A549 (cell line): ENCODE measurements at regions not wholly inside any gene's neighbourhood (a gene's known extent, or its start where the extent isn't known, plus 50 kb on each side); places are given as distances from the start of the nearest gene placed in this dataset.

Source experiments
- ATAC-seq, 2 experiments: fragments of 200-7000 bp in 1 of 2; fragments of >200 bp in 1 of 2; cut with Nextera tagmentation in 1 of 2; cut with Tn5 transposase in 1 of 2; 3 replicates each; pipeline versions ENCODE4 v1.8.0 to v1.9.1; 2018 to 2020; ENCODE audit warnings: mild to moderate bottlenecking in 1 of 2, moderate library complexity in 1 of 2
- CTCF ChIA-PET: fragments of 300-600 bp; sonication (Branson Sonifier 250); formaldehyde crosslinking; extraction: SDS; loops from one replicate; lab custom pipeline; 2021; ENCODE audit warnings: antibody characterized with exemption, inconsistent platforms; lab: Yijun Ruan, JAX
- POLR2A ChIA-PET: fragments of 350-600 bp; formaldehyde crosslinking; extraction: SDS; loops from one replicate; lab custom pipeline; 2021; ENCODE audit warnings: antibody characterized with exemption, inconsistent platforms; lab: Yijun Ruan, JAX
- DNase-seq, 2 experiments: peaks; one replicate each; pipeline versions ENCODE4 v3.0.0 to v3.0.0-alpha.2; 2011 to 2016; ENCODE audit warnings: low read depth in 1 of 2, low spot score in 1 of 2
- FAIRE-seq: peaks from 2 replicates; lab custom pipeline; 2011; peaks lifted over from hg19 to GRCh38; lab: Jason Lieb, UNC
- H3K27ac ChIP-seq, 2 experiments: fragments of >200 bp; sonication (Bioruptor Twin); formaldehyde crosslinking; 3 replicates each; pipeline ENCODE4 v1.5.1; 2016 to 2017
- H3K4me1 ChIP-seq: fragments of >200 bp; sonication (Bioruptor Twin); formaldehyde crosslinking; 3 replicates; pipeline ENCODE4 v1.6.1; 2016
- H3K4me2 ChIP-seq: fragments of >200 bp; sonication (Bioruptor Twin); formaldehyde crosslinking; 3 replicates; pipeline ENCODE4 v1.6.1; 2016
- H3K4me3 ChIP-seq: fragments of >200 bp; sonication (Bioruptor Twin); formaldehyde crosslinking; 3 replicates; pipeline ENCODE4 v1.5.1; 2016
- H3K9me3 ChIP-seq: fragments of >200 bp; sonication (Bioruptor Twin); formaldehyde crosslinking; 3 replicates; pipeline ENCODE4 v1.6.1; 2016
- BCL3 ChIP-seq: fragments of >200 bp; sonication (Bioruptor Twin); formaldehyde crosslinking; IDR thresholded peaks from 3 replicates; pipeline ENCODE4 v1.6.1; 2016
- CBX2 ChIP-seq: fragments of 200-600 bp; sonication (generic); IDR thresholded peaks from 2 replicates; pipeline ENCODE4 v1.6.1; 2016; ENCODE audit warnings: low read depth, mild to moderate bottlenecking, borderline replicate concordance
- EHF ChIP-seq: fragments of 250-450 bp; sonication (Bioruptor Pico); IDR thresholded peaks from 2 replicates; pipeline ENCODE4 v1.5.0; 2020; ENCODE audit warnings: mild to moderate bottlenecking
- EP300 ChIP-seq, 2 experiments: fragments of >200 bp; sonication (Bioruptor Twin); formaldehyde crosslinking; IDR thresholded peaks; 2 replicates in 1 of 2; 3 replicates in 1 of 2; pipeline ENCODE4 v1.6.1; 2016 to 2017
- ESRRA ChIP-seq: fragments of 150-350 bp; IDR thresholded peaks from 2 replicates; pipeline ENCODE4 v1.6.1; 2014; ENCODE audit warnings: mild to moderate bottlenecking, low read length, borderline replicate concordance
- FOSB ChIP-seq: fragments of 250-450 bp; sonication (Bioruptor Pico); IDR thresholded peaks from 2 replicates; pipeline ENCODE4 v1.5.0; 2020; ENCODE audit warnings: mild to moderate bottlenecking, moderate library complexity
- FOXS1 ChIP-seq: fragments of 250-450 bp; sonication (Bioruptor Pico); IDR thresholded peaks from 2 replicates; pipeline ENCODE4 v1.5.0; 2020; ENCODE audit warnings: mild to moderate bottlenecking, moderate library complexity
- HOXA7 ChIP-seq: fragments of 250-450 bp; sonication (Bioruptor Pico); IDR thresholded peaks from 2 replicates; pipeline ENCODE4 v1.5.0; 2020; ENCODE audit warnings: mild to moderate bottlenecking, moderate library complexity
- NFE2L2 ChIP-seq: fragments of 150-350 bp; conservative IDR thresholded peaks from 2 replicates; pipeline ENCODE4 v1.6.1; 2014; ENCODE audit warnings: low read length
- NR3C1 ChIP-seq: fragments of >200 bp; sonication (Bioruptor Twin); formaldehyde crosslinking; IDR thresholded peaks from 3 replicates; pipeline ENCODE4 v1.6.1; 2017
- PHF8 ChIP-seq: fragments of 200-600 bp; sonication (generic); IDR thresholded peaks from 2 replicates; pipeline ENCODE4 v1.6.1; 2016; ENCODE audit warnings: low read depth, mild to moderate bottlenecking, antibody characterized with exemption, moderate library complexity, borderline replicate concordance
- RFX5 ChIP-seq: fragments of 450-650 bp; IDR thresholded peaks from 2 replicates; pipeline ENCODE4 v1.7.1; 2014; ENCODE audit warnings: antibody characterized with exemption, mild to moderate bottlenecking, moderate library complexity
- RNF2 ChIP-seq: fragments of 200-600 bp; sonication (generic); IDR thresholded peaks from 2 replicates; pipeline ENCODE4 v1.6.1; 2016; ENCODE audit warnings: low read depth, mild to moderate bottlenecking, antibody characterized with exemption, moderate library complexity, borderline replicate concordance
- SMC3 ChIP-seq: fragments of >200 bp; sonication (Bioruptor Twin); formaldehyde crosslinking; IDR thresholded peaks from 3 replicates; pipeline ENCODE4 v1.6.1; 2018; ENCODE audit warnings: inconsistent platforms
- TFCP2L1 ChIP-seq: fragments of 250-450 bp; sonication (Bioruptor Pico); IDR thresholded peaks from 2 replicates; pipeline ENCODE4 v1.5.0; 2021; ENCODE audit warnings: mild to moderate bottlenecking
- USF2 ChIP-seq: fragments of 450-650 bp; IDR thresholded peaks from 2 replicates; pipeline ENCODE4 v1.6.1; 2014; ENCODE audit warnings: antibody characterized with exemption
- WGBS: methylation state at CpG from one replicate; pipeline ENCODE4 v1.1.6; 2017; ENCODE audit errors: missing lambda C conversion rate; 5-methylcytosine and 5-hydroxymethylcytosine counted together
- TF ChIP-seq, protein P1 (sequence below): fragments of >200 bp; sonication (Bioruptor Twin); formaldehyde crosslinking; IDR thresholded peaks from 3 replicates; pipeline ENCODE4 v1.5.1; 2016
- TF ChIP-seq, protein P2 (sequence below): IDR thresholded peaks from 2 replicates; pipeline ENCODE4 v1.6.1; 2012; ENCODE audit warnings: low read depth, borderline replicate concordance
- TF ChIP-seq, protein P3 (sequence below): fragments of >200 bp; sonication (Bioruptor Twin); formaldehyde crosslinking; IDR thresholded peaks from 2 replicates; pipeline ENCODE4 v1.6.1; 2016
- TF ChIP-seq, protein P4 (sequence below): IDR thresholded peaks from 2 replicates; pipeline ENCODE4 v1.6.1; 2012
- TF ChIP-seq, protein P5 (sequence below): fragments of 250-450 bp; sonication (Bioruptor Pico); IDR thresholded peaks from 2 replicates; pipeline ENCODE4 v1.5.0; 2021; ENCODE audit warnings: mild to moderate bottlenecking, moderate library complexity, borderline replicate concordance

- H3K4me1 ChIP-seq = no peaks in the 10 kb centered on the region
- H3K4me3 ChIP-seq = no peak overlapping the region
- WGBS = no CpG with 5 or more reads among the region's 1 CpG
- no peak overlapping the region for H3K4me2 ChIP-seq
- ATAC-seq (no peak), DNase-seq (no peak), FAIRE-seq (no peak)
- POLR2A ChIA-PET = no interaction called here
- TF ChIP-seq HOXA7 (CRISPR knock-in tag) (no peak), CBX2 (no peak), ESRRA (no peak)
- TF ChIP-seq, protein P1, sequence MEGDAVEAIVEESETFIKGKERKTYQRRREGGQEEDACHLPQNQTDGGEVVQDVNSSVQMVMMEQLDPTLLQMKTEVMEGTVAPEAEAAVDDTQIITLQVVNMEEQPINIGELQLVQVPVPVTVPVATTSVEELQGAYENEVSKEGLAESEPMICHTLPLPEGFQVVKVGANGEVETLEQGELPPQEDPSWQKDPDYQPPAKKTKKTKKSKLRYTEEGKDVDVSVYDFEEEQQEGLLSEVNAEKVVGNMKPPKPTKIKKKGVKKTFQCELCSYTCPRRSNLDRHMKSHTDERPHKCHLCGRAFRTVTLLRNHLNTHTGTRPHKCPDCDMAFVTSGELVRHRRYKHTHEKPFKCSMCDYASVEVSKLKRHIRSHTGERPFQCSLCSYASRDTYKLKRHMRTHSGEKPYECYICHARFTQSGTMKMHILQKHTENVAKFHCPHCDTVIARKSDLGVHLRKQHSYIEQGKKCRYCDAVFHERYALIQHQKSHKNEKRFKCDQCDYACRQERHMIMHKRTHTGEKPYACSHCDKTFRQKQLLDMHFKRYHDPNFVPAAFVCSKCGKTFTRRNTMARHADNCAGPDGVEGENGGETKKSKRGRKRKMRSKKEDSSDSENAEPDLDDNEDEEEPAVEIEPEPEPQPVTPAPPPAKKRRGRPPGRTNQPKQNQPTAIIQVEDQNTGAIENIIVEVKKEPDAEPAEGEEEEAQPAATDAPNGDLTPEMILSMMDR = no peak
- TF ChIP-seq, protein P2, sequence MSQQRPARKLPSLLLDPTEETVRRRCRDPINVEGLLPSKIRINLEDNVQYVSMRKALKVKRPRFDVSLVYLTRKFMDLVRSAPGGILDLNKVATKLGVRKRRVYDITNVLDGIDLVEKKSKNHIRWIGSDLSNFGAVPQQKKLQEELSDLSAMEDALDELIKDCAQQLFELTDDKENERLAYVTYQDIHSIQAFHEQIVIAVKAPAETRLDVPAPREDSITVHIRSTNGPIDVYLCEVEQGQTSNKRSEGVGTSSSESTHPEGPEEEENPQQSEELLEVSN = no peak
- TF ChIP-seq, protein P3, sequence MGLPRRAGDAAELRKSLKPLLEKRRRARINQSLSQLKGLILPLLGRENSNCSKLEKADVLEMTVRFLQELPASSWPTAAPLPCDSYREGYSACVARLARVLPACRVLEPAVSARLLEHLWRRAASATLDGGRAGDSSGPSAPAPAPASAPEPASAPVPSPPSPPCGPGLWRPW = no peak
- TF ChIP-seq, protein P4, sequence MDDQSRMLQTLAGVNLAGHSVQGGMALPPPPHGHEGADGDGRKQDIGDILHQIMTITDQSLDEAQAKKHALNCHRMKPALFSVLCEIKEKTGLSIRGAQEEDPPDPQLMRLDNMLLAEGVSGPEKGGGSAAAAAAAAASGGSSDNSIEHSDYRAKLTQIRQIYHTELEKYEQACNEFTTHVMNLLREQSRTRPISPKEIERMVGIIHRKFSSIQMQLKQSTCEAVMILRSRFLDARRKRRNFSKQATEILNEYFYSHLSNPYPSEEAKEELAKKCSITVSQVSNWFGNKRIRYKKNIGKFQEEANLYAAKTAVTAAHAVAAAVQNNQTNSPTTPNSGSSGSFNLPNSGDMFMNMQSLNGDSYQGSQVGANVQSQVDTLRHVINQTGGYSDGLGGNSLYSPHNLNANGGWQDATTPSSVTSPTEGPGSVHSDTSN = no peak
- H3K9me3 ChIP-seq = no peaks in the 10 kb centered on the region
- no peak overlapping the region for H3K27ac ChIP-seq
- CTCF ChIA-PET = no interaction called here
Measured at GRCh38 chr4:179755322-179755721, 2313.1 kb upstream of the AGA start.

DNA sequence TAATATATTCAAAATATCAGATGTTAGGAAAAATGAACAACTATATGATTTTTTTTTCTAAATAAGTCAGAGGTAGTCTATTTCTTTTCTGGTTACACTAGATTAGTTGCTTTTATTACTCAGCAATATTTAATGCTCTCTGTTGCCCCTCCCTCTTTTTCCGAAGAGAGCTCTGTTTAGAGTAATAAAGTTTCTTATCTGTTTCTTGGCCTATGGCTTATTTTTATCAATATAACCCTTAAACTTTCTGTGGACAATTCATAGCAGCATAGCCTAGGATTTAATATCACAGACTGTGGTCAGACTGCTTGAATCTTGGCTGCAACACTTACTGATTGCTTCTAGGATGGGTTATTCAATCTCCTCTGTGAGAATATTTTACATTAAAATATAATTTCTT lies 2315.4 kb upstream of the AGA start:
- 25% methylated on average over 1 of the region's 1 CpG for WGBS
- H3K4me2 ChIP-seq = no peak overlapping the region
- H3K9me3 ChIP-seq = no peaks in the 10 kb centered on the region
- ChIA-PET POLR2A (no interaction called here), CTCF (no interaction called here)
- FAIRE-seq (no peak), ATAC-seq (no peak), DNase-seq (no peak)
- no peak overlapping the region for H3K4me3 ChIP-seq
- TF ChIP-seq, protein P5, sequence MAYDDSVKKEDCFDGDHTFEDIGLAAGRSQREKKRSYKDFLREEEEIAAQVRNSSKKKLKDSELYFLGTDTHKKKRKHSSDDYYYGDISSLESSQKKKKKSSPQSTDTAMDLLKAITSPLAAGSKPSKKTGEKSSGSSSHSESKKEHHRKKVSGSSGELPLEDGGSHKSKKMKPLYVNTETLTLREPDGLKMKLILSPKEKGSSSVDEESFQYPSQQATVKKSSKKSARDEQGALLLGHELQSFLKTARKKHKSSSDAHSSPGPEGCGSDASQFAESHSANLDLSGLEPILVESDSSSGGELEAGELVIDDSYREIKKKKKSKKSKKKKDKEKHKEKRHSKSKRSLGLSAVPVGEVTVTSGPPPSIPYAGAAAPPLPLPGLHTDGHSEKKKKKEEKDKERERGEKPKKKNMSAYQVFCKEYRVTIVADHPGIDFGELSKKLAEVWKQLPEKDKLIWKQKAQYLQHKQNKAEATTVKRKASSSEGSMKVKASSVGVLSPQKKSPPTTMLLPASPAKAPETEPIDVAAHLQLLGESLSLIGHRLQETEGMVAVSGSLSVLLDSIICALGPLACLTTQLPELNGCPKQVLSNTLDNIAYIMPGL (CRISPR knock-in tag) = no peak
- no peak for TF ChIP-seq RFX5
- no peak for TF ChIP-seq NR3C1
- no peak for TF ChIP-seq FOXS1 (CRISPR knock-in tag)
- TF ChIP-seq PHF8 = no peak
- no peak for TF ChIP-seq TFCP2L1 (CRISPR knock-in tag)
- no peak for TF ChIP-seq SMC3
- no peak for TF ChIP-seq NFE2L2
- no peak for TF ChIP-seq EP300 (IDR thresholded peaks at IDR 0.05)
- no peak for TF ChIP-seq RNF2
- TF ChIP-seq BCL3 = no peak
- no peak for TF ChIP-seq USF2
- TF ChIP-seq FOSB (CRISPR knock-in tag) = no peak
- TF ChIP-seq EHF = no peak
- no peaks in the 10 kb centered on the region for H3K4me1 ChIP-seq
- H3K27ac ChIP-seq = no peak overlapping the region
